HG02885 (cell line): ENCODE measurements at regions not wholly inside any gene's neighbourhood (a gene's known extent, or its start where the extent isn't known, plus 50 kb on each side); places are given as distances from the start of the nearest gene placed in this dataset.
"Not testable (repeated sequence)": the region's sequence is repeated elsewhere in the genome, so short reads cannot be mapped to it uniquely, and the experiment has no call there.

Source experiments
- ATAC-seq: cut with Tn5 transposase; IDR thresholded peaks from one replicate; pipeline ENCODE4 v1.9.1; 2021; ENCODE audit warnings: mild to moderate bottlenecking; ENCODE audit not compliant: unreplicated experiment, poor library complexity

- ATAC-seq = not testable (repeated sequence)
Measured at GRCh38 chr16:32115562-32115961, 137.5 kb upstream of the TP53TG3D start.

GRCh38 chr16:32116080-32116479 lies 137.0 kb upstream of the TP53TG3D start:
- no peak for ATAC-seq

GRCh38 chr16:32116533-32116932 lies 136.6 kb upstream of the TP53TG3D start:
- not testable (repeated sequence) for ATAC-seq

- ATAC-seq = not testable (repeated sequence)
Measured at GRCh38 chr16:32120372-32120771, 132.7 kb upstream of the TP53TG3D start.

- ATAC-seq = not testable (repeated sequence)
Measured at GRCh38 chr16:32120779-32121178, 132.3 kb upstream of the TP53TG3D start.

- ATAC-seq = not testable (repeated sequence)
Measured at GRCh38 chr16:32121273-32121900, 131.7 kb upstream of the TP53TG3D start.

DNA sequence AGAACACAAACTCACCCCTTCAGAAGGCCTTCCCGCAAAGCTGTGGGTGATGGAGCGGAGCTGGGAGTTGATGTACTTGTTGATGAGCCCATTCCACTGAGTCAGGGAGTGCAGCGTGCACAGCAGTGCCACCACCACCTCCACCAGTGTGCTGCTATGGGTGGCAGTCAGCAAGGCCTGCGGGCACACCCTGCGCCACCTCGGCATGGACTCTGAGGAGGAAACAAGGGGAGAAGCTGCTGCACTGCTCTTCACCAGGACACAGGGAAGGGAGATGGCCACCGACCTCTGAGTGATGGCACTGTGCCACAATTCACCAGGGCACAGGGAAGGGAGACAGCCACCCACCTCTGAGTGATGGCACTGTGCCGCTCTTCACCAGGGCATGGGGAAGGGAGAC lies 100.7 kb upstream of the TP53TG3D start:
- ATAC-seq = not testable (repeated sequence)

DNA sequence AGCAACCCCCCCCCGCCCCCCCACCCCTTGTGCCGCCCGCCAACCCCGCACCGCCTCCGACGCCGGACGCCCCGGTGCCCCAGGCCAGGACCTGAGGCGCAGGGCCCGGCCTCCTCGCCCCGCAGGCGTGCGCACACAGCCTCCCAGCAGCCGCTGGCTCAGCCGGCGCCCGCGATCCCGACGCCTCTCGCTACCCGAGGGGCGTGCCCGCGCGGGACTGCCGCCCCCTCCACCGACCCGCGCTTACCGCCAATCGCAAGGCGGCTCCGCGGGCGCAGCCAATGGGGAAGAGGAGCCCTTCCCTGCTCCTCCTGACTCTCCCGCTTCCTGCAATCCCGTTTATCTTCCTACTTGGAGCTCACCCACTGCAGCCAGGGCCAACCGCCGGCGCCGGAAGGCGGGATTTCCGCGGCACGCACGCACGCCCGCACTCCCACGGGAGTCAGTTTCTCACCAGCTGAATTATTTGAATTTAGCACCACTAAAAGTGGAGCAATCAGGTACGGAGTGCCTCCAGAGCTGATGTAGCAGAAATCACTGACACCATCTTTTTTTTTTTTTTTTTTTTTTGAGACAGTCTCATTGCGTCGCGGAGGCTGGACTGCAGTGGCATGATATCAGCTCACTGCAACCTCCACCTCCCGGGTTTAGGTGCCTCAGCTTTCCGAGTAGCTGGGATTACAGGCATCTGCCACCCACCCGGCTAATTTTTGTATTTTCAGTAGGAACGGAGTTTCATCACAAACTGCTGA lies 65.0 kb upstream of the TP53TG3D start:
- not testable (repeated sequence) for ATAC-seq

- ATAC-seq = not testable (repeated sequence)
Measured at GRCh38 chr16:32202585-32202984, 50.5 kb upstream of the TP53TG3D start.
